ENCODE measurements at regions not wholly inside any gene's neighbourhood (a gene's known extent, or its start where the extent isn't known, plus 50 kb on each side); places are given as distances from the start of the nearest gene placed in this dataset.

- TF ChIP-seq GATA2 (IDR thresholded peaks at IDR 0.05; ENCODE audit: insufficient read depth, insufficient read length, low read depth, low read length), result no peak
- no peak for TF ChIP-seq EZH2 (IDR thresholded peaks at IDR 0.05; ENCODE audit: borderline replicate concordance, low read depth, low read length, severe bottlenecking)
- TF ChIP-seq JUN (IDR thresholded peaks at IDR 0.05; ENCODE audit: borderline replicate concordance, insufficient read depth, insufficient read length, low read depth), result no peak
- no peak for TF ChIP-seq POLR2AphosphoS5 (IDR thresholded peaks at IDR 0.05; ENCODE audit: insufficient read depth, low read depth, low read length)
- no peak for TF ChIP-seq CTCF (IDR thresholded peaks at IDR 0.05; ENCODE audit: extremely low read depth in 1 of 2, insufficient read depth in 1 of 2, low read depth in 1 of 2, low read length in 2 of 2)
- TF ChIP-seq MYC (IDR thresholded peaks at IDR 0.05; ENCODE audit: low read depth, low read length), result no peak
- TF ChIP-seq FOS (IDR thresholded peaks at IDR 0.05; ENCODE audit: borderline replicate concordance, insufficient read depth, low read length), result no peak
- TF ChIP-seq MAX (IDR thresholded peaks at IDR 0.05; ENCODE audit: insufficient read depth, insufficient read length), result no peak
- no peak for TF ChIP-seq POLR2A (IDR thresholded peaks at IDR 0.05; ENCODE audit: low read depth, low read length)
- no peak overlapping the region for H3K4me2 ChIP-seq (ENCODE audit: insufficient read depth, low read length)
- H3K9ac ChIP-seq (replicated peaks; ENCODE audit: extremely low read depth, insufficient read depth, low read length), result no peak overlapping the region
- no peaks in the 10 kb centered on the region for H3K36me3 ChIP-seq (ENCODE audit: control insufficient read depth in 2 of 2, extremely low read depth in 1 of 2, insufficient read depth in 2 of 2, low read length in 2 of 2)
- dilution Hi-C loops (cut with MboI; ENCODE audit: extremely low pct_ligation_motif_present, low sequenced_read_pairs), result no loop called here
- H3K4me1 ChIP-seq (ENCODE audit: control insufficient read depth, extremely low read depth, insufficient read depth, low read length), result peaks cover 28% of the 10 kb centered on the region
- no peaks in the 10 kb centered on the region for H3K79me2 ChIP-seq (ENCODE audit: control insufficient read depth, insufficient read depth, low read length)
- H3K4me3 ChIP-seq (replicated peaks in 1 of 3; ENCODE audit: insufficient read depth in 1 of 3, low read depth in 1 of 3, low read length in 3 of 3), result no peak overlapping the region
- ChIA-PET CTCF (interaction anchor here (1.6 kb wide), 1 partner anchor 13 kb away, joined by 3 read pairs; no protein-coding TSS in a partner anchor), POLR2A (no interaction called here)
- H3K9me1 ChIP-seq (replicated peaks; ENCODE audit: control insufficient read depth, extremely low read depth, insufficient read depth, low read length), result no peaks in the 10 kb centered on the region
- intact Hi-C loops (cut with micrococcal nuclease), result no loop called here
- no peak overlapping the region for H2AFZ ChIP-seq (ENCODE audit: low read depth, low read length)
- H3K27ac ChIP-seq (ENCODE audit: insufficient read depth, low read depth, low read length), result no peak overlapping the region
- no peak for FAIRE-seq
- no peak for DNase-seq (ENCODE audit: low read depth, low spot score)
- BruUV-seq (replicated peaks), result no TSS peak
- no peaks in the 10 kb centered on the region for H3K9me3 ChIP-seq (replicated peaks; ENCODE audit: control insufficient read depth, insufficient read depth, low read length)
- no peaks in the 10 kb centered on the region for H4K20me1 ChIP-seq (replicated peaks; ENCODE audit: control insufficient read depth, extremely low read depth, insufficient read depth, low read length)
- H3K27me3 ChIP-seq (ENCODE audit: control insufficient read depth in 2 of 2, insufficient read depth in 2 of 2, low read length in 2 of 2), result no peaks in the 10 kb centered on the region
These were observed 154.5 kb downstream of the ZFP36L2 start for GRCh38 chr2:43071599-43072550.

Measured in endothelial cell of umbilical vein (primary cell).